ENCODE measurements at regions not wholly inside any gene's neighbourhood (a gene's known extent, or its start where the extent isn't known, plus 50 kb on each side); places are given as distances from the start of the nearest gene placed in this dataset.

DNA sequence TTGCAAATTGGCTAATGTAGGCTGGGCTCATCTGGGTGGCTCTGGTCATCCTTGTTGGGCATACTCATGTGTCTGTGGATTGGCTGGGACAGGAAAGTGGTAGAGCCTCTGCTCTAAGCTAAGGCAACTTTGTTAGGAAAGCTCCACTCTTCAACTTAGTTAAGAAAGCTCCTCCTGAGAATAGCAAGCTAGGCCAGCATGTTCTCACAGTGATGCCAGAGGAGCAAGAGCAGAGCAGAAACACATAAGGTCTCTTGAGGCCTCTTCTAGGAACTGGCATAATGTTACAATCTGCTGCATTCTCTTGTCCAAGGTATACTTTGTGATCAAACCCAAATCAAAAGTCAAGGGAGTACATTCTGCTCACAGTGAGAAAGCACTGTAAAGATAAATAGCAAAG is 158.6 kb upstream of the RORA start:
- H3K9me3 ChIP-seq (ENCODE audit: insufficient read depth, low read depth, low read length): no peaks in the 10 kb centered on the region
- no peaks in the 10 kb centered on the region for H3K4me1 ChIP-seq (ENCODE audit: control insufficient read depth in 1 of 2, insufficient read depth in 2 of 2, low read length in 2 of 2)
- no peaks in the 10 kb centered on the region for H3K27me3 ChIP-seq (ENCODE audit: insufficient read depth, low read length)
- H3K14ac ChIP-seq (ENCODE audit: low read length): no peak overlapping the region
- no peak overlapping the region for H3K9ac ChIP-seq (ENCODE audit: low read length)
- H4K8ac ChIP-seq (ENCODE audit: low read depth, low read length): no peak overlapping the region
- H3K79me1 ChIP-seq (ENCODE audit: low read length): no peaks in the 10 kb centered on the region
- H2BK12ac ChIP-seq (ENCODE audit: low read length): no peak overlapping the region
- no peak overlapping the region for H4K91ac ChIP-seq (ENCODE audit: low read depth, low read length)
- no peak overlapping the region for H2BK5ac ChIP-seq (ENCODE audit: low read depth, low read length, poor library complexity)
- no peak overlapping the region for H3K4me3 ChIP-seq (ENCODE audit: low read depth, low read length)
- no peak overlapping the region for H2BK120ac ChIP-seq (ENCODE audit: insufficient read depth, low read length, poor library complexity)
- H2AK5ac ChIP-seq (ENCODE audit: low read length): no peak overlapping the region
- H3K27ac ChIP-seq (ENCODE audit: low read depth, low read length): no peak overlapping the region
- no peak overlapping the region for H4K12ac ChIP-seq (ENCODE audit: low read depth, low read length)
- no peak overlapping the region for H3K18ac ChIP-seq (ENCODE audit: low read length)
- no peaks in the 10 kb centered on the region for H3K79me2 ChIP-seq (ENCODE audit: control insufficient read depth, insufficient read depth, low read length, poor library complexity)
- H3K4ac ChIP-seq (ENCODE audit: low read depth, low read length): no peak overlapping the region
- H3K23ac ChIP-seq (ENCODE audit: low read length): no peak overlapping the region
- H2AFZ ChIP-seq (ENCODE audit: insufficient read depth, low read length, poor library complexity): no peak overlapping the region
- no peak overlapping the region for H3K4me2 ChIP-seq (ENCODE audit: low read length)
- H3K36me3 ChIP-seq (ENCODE audit: control insufficient read depth in 1 of 2, insufficient read depth in 2 of 2, low read length in 2 of 2): peaks cover 0 to 2% of the 10 kb centered on the region in 2 experiments
- no peak for DNase-seq

DNA sequence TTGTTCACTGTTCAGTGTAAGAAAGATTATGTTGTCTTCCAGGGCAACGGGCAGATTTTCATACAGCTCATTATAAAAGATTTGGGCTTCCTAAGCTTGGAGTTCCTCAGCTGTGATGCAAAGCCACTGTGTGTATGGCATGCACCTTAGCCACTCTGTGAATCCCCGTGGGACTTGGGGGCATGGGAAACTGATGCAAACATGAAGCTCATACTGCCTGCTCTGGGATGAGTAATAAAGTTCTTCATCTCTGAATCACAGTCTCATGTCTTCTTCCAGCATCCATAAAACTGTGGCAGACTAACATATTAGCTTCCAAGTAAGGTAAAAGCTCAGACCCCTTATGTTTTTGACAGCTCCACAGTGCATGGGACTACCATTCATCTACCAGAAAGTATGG is 154.3 kb upstream of the RORA start:
- no peak overlapping the region for H3K4me3 ChIP-seq (ENCODE audit: low read depth, low read length)
- no peak overlapping the region for H2BK5ac ChIP-seq (ENCODE audit: low read depth, low read length, poor library complexity)
- H3K27me3 ChIP-seq (ENCODE audit: insufficient read depth, low read length): no peaks in the 10 kb centered on the region
- H2AK5ac ChIP-seq (ENCODE audit: low read length): no peak overlapping the region
- no peak overlapping the region for H3K23ac ChIP-seq (ENCODE audit: low read length)
- WGBS (ENCODE audit: extremely low coverage, insufficient coverage, insufficient read length): no CpG with 5 or more reads among the region's 2 CpGs
- H3K9me3 ChIP-seq (ENCODE audit: insufficient read depth, low read depth, low read length): no peaks in the 10 kb centered on the region
- no peak overlapping the region for H2BK120ac ChIP-seq (ENCODE audit: insufficient read depth, low read length, poor library complexity)
- no peak overlapping the region for H3K27ac ChIP-seq (ENCODE audit: low read depth, low read length)
- peaks cover 0 to 2% of the 10 kb centered on the region in 2 experiments for H3K36me3 ChIP-seq (ENCODE audit: control insufficient read depth in 1 of 2, insufficient read depth in 2 of 2, low read length in 2 of 2)
- no peak overlapping the region for H3K4me2 ChIP-seq (ENCODE audit: low read length)
- H4K12ac ChIP-seq (ENCODE audit: low read depth, low read length): no peak overlapping the region
- H3K18ac ChIP-seq (ENCODE audit: low read length): no peak overlapping the region
- peak; percentile 19 to 30 for DNase-seq
- H2AFZ ChIP-seq (ENCODE audit: insufficient read depth, low read length, poor library complexity): no peak overlapping the region
- no peak overlapping the region for H2BK12ac ChIP-seq (ENCODE audit: low read length)
- no peaks in the 10 kb centered on the region for H3K79me1 ChIP-seq (ENCODE audit: low read length)
- no peak overlapping the region for H3K9ac ChIP-seq (ENCODE audit: low read length)
- no peak overlapping the region for H3K14ac ChIP-seq (ENCODE audit: low read length)
- no peak overlapping the region for H3K4ac ChIP-seq (ENCODE audit: low read depth, low read length)
- H3K79me2 ChIP-seq (ENCODE audit: control insufficient read depth, insufficient read depth, low read length, poor library complexity): no peaks in the 10 kb centered on the region
- no peak overlapping the region for H4K91ac ChIP-seq (ENCODE audit: low read depth, low read length)
- H3K4me1 ChIP-seq (ENCODE audit: control insufficient read depth in 1 of 2, insufficient read depth in 2 of 2, low read length in 2 of 2): no peaks in the 10 kb centered on the region
- no peak overlapping the region for H4K8ac ChIP-seq (ENCODE audit: low read depth, low read length)

- H3K36me3 ChIP-seq (ENCODE audit: control insufficient read depth in 1 of 2, insufficient read depth in 2 of 2, low read length in 2 of 2): peaks cover 0 to 2% of the 10 kb centered on the region in 2 experiments
- no peak overlapping the region for H2AK5ac ChIP-seq (ENCODE audit: low read length)
- H3K14ac ChIP-seq (ENCODE audit: low read length): no peak overlapping the region
- H4K91ac ChIP-seq (ENCODE audit: low read depth, low read length): no peak overlapping the region
- no peak overlapping the region for H2AFZ ChIP-seq (ENCODE audit: insufficient read depth, low read length, poor library complexity)
- H3K4me3 ChIP-seq (ENCODE audit: low read depth, low read length): no peak overlapping the region
- H3K4me2 ChIP-seq (ENCODE audit: low read length): no peak overlapping the region
- H3K9me3 ChIP-seq (ENCODE audit: insufficient read depth, low read depth, low read length): no peaks in the 10 kb centered on the region
- no peaks in the 10 kb centered on the region for H3K4me1 ChIP-seq (ENCODE audit: control insufficient read depth in 1 of 2, insufficient read depth in 2 of 2, low read length in 2 of 2)
- H3K79me1 ChIP-seq (ENCODE audit: low read length): no peaks in the 10 kb centered on the region
- peak in 1 of 2 donors; percentile 43 for DNase-seq
- WGBS (ENCODE audit: extremely low coverage, insufficient coverage, insufficient read length): no CpG with 5 or more reads among the region's 1 CpG
- no peak overlapping the region for H3K27ac ChIP-seq (ENCODE audit: low read depth, low read length)
- no peak overlapping the region for H4K8ac ChIP-seq (ENCODE audit: low read depth, low read length)
- H3K27me3 ChIP-seq (ENCODE audit: insufficient read depth, low read length): no peaks in the 10 kb centered on the region
- H2BK5ac ChIP-seq (ENCODE audit: low read depth, low read length, poor library complexity): no peak overlapping the region
- H3K18ac ChIP-seq (ENCODE audit: low read length): no peak overlapping the region
- no peak overlapping the region for H3K9ac ChIP-seq (ENCODE audit: low read length)
- no peak overlapping the region for H2BK12ac ChIP-seq (ENCODE audit: low read length)
- H3K4ac ChIP-seq (ENCODE audit: low read depth, low read length): no peak overlapping the region
- H4K12ac ChIP-seq (ENCODE audit: low read depth, low read length): no peak overlapping the region
- no peak overlapping the region for H2BK120ac ChIP-seq (ENCODE audit: insufficient read depth, low read length, poor library complexity)
- H3K23ac ChIP-seq (ENCODE audit: low read length): no peak overlapping the region
- no peaks in the 10 kb centered on the region for H3K79me2 ChIP-seq (ENCODE audit: control insufficient read depth, insufficient read depth, low read length, poor library complexity)
These were observed 153.8 kb upstream of the RORA start for GRCh38 chr15:61382927-61383326.

- no peak overlapping the region for H4K8ac ChIP-seq (ENCODE audit: low read depth, low read length)
- H3K18ac ChIP-seq (ENCODE audit: low read length): no peak overlapping the region
- H3K27me3 ChIP-seq (ENCODE audit: insufficient read depth, low read length): no peaks in the 10 kb centered on the region
- no peak overlapping the region for H3K4ac ChIP-seq (ENCODE audit: low read depth, low read length)
- no peak overlapping the region for H3K4me2 ChIP-seq (ENCODE audit: low read length)
- no peak overlapping the region for H3K4me3 ChIP-seq (ENCODE audit: low read depth, low read length)
- no peak overlapping the region for H2BK120ac ChIP-seq (ENCODE audit: insufficient read depth, low read length, poor library complexity)
- no peak overlapping the region for H3K27ac ChIP-seq (ENCODE audit: low read depth, low read length)
- H3K9me3 ChIP-seq (ENCODE audit: insufficient read depth, low read depth, low read length): no peaks in the 10 kb centered on the region
- no peak overlapping the region for H2BK5ac ChIP-seq (ENCODE audit: low read depth, low read length, poor library complexity)
- H2AK5ac ChIP-seq (ENCODE audit: low read length): no peak overlapping the region
- H3K9ac ChIP-seq (ENCODE audit: low read length): no peak overlapping the region
- no peak overlapping the region for H3K23ac ChIP-seq (ENCODE audit: low read length)
- H3K79me2 ChIP-seq (ENCODE audit: control insufficient read depth, insufficient read depth, low read length, poor library complexity): no peaks in the 10 kb centered on the region
- peak in 1 of 2 donors; percentile 73 for DNase-seq
- WGBS (ENCODE audit: extremely low coverage, insufficient coverage, insufficient read length): no CpG with 5 or more reads among the region's 3 CpGs
- H2BK12ac ChIP-seq (ENCODE audit: low read length): no peak overlapping the region
- H3K14ac ChIP-seq (ENCODE audit: low read length): no peak overlapping the region
- no peaks in the 10 kb centered on the region for H3K4me1 ChIP-seq (ENCODE audit: control insufficient read depth in 1 of 2, insufficient read depth in 2 of 2, low read length in 2 of 2)
- no peak overlapping the region for H2AFZ ChIP-seq (ENCODE audit: insufficient read depth, low read length, poor library complexity)
- H4K12ac ChIP-seq (ENCODE audit: low read depth, low read length): no peak overlapping the region
- no peaks in the 10 kb centered on the region for H3K79me1 ChIP-seq (ENCODE audit: low read length)
- H3K36me3 ChIP-seq (ENCODE audit: control insufficient read depth in 1 of 2, insufficient read depth in 2 of 2, low read length in 2 of 2): no peaks in the 10 kb centered on the region
- no peak overlapping the region for H4K91ac ChIP-seq (ENCODE audit: low read depth, low read length)
These were observed 152.4 kb upstream of the RORA start for GRCh38 chr15:61381501-61381900.

Data from trophoblast cell (in vitro differentiated cells and primary cell).